Endothelial cell of umbilical vein (primary cell): ENCODE measurements at regions not wholly inside any gene's neighbourhood (a gene's known extent, or its start where the extent isn't known, plus 50 kb on each side); places are given as distances from the start of the nearest gene placed in this dataset.

Experiments used
- BruUV-seq: library from RNA; stranded (reverse); fragments of 400-500 nt; replicated peaks from 2 replicates; lab custom pipeline; 2021; lab: Mats Ljungman, UMichigan
- CTCF ChIA-PET: fragments of 300-600, 350-600 bp; sonication (Branson Sonifier 250); formaldehyde crosslinking; loops from one replicate; lab custom pipeline; 2021; ENCODE audit warnings: antibody characterized with exemption, inconsistent platforms; lab: Charles Lee
- POLR2A ChIA-PET: fragments of 300-600, 350-600 bp; sonication (Branson Sonifier 250); formaldehyde crosslinking; loops from one replicate; lab custom pipeline; 2021; ENCODE audit warnings: antibody characterized with exemption, inconsistent platforms; lab: Charles Lee
- DNase-seq: peaks from one replicate; pipeline ENCODE4 v3.0.0-alpha.2; 2011; ENCODE audit warnings: low read depth, low spot score
- FAIRE-seq: peaks from 2 replicates; lab custom pipeline; 2011; peaks lifted over from hg19 to GRCh38; lab: Jason Lieb, UNC
- H2AFZ ChIP-seq: 2 replicates; pipeline ENCODE4 v1.6.0; 2012; ENCODE audit warnings: low read depth, low read length, control low read depth, inconsistent platforms
- H3K27ac ChIP-seq: 2 replicates; pipeline ENCODE4 v1.5.1; 2011; ENCODE audit warnings: low read depth, mild to moderate bottlenecking, control low read depth, low read length, moderate library complexity; ENCODE audit not compliant: insufficient read depth
- H3K27me3 ChIP-seq, 2 experiments: 2 replicates each; pipeline versions ENCODE4 v1.6.0 to v1.6.1; 2011; ENCODE audit warnings: low read length in 2 of 2, mixed read lengths in 1 of 2; ENCODE audit not compliant: control insufficient read depth in 2 of 2, insufficient read depth in 2 of 2
- H3K36me3 ChIP-seq, 2 experiments: 2 replicates in 1 of 2; 3 replicates in 1 of 2; pipeline ENCODE4 v1.5.1; 2011; ENCODE audit warnings: low read length in 2 of 2, mild to moderate bottlenecking in 1 of 2, moderate library complexity in 1 of 2; ENCODE audit not compliant: control insufficient read depth in 2 of 2, insufficient read depth in 2 of 2; ENCODE audit errors: extremely low read depth in 1 of 2
- H3K4me1 ChIP-seq: 3 replicates; pipeline ENCODE4 v1.5.1; 2011; ENCODE audit warnings: mild to moderate bottlenecking, low read length; ENCODE audit not compliant: control insufficient read depth, insufficient read depth; ENCODE audit errors: extremely low read depth
- H3K4me2 ChIP-seq: 2 replicates; pipeline ENCODE4 v1.6.1; 2011; ENCODE audit warnings: low read length, control low read depth, mixed read lengths; ENCODE audit not compliant: insufficient read depth
- H3K4me3 ChIP-seq, 3 experiments: fragments of 200-600 bp in 1 of 3; sonication (generic), shearing (Covaris generic) in 1 of 3; replicated peaks in 1 of 3; 2 replicates each; pipeline ENCODE4 v1.5.1; 2011 to 2016; ENCODE audit warnings: control low read depth in 3 of 3, low read length in 3 of 3, mild to moderate bottlenecking in 2 of 3, inconsistent platforms in 1 of 3, low read depth in 1 of 3, moderate library complexity in 1 of 3; ENCODE audit not compliant: insufficient read depth in 1 of 3
- H3K79me2 ChIP-seq: 2 replicates; pipeline ENCODE4 v1.6.0; 2012; ENCODE audit warnings: low read length, inconsistent platforms; ENCODE audit not compliant: control insufficient read depth, insufficient read depth
- H3K9ac ChIP-seq: replicated peaks from 2 replicates; pipeline ENCODE3; 2011; ENCODE audit warnings: low read length, control low read depth; ENCODE audit not compliant: insufficient read depth; ENCODE audit errors: extremely low read depth
- H3K9me1 ChIP-seq: replicated peaks from 3 replicates; pipeline ENCODE4 v1.6.0; 2011; ENCODE audit warnings: mild to moderate bottlenecking, low read length; ENCODE audit not compliant: control insufficient read depth, insufficient read depth; ENCODE audit errors: extremely low read depth
- H3K9me3 ChIP-seq: replicated peaks from 2 replicates; pipeline ENCODE4 v1.5.1; 2012; ENCODE audit warnings: low read length, inconsistent platforms; ENCODE audit not compliant: control insufficient read depth, insufficient read depth
- H4K20me1 ChIP-seq: replicated peaks from 2 replicates; pipeline ENCODE3; 2011; ENCODE audit warnings: mild to moderate bottlenecking, low read length; ENCODE audit not compliant: control insufficient read depth, insufficient read depth; ENCODE audit errors: extremely low read depth
- EZH2 ChIP-seq: IDR thresholded peaks from 2 replicates; pipeline ENCODE4 v1.6.1; 2012; ENCODE audit warnings: borderline replicate concordance, low read depth, mild to moderate bottlenecking, moderate library complexity, low read length, inconsistent platforms; ENCODE audit not compliant: severe bottlenecking
- FOS ChIP-seq: IDR thresholded peaks from 2 replicates; pipeline ENCODE4 v1.6.1; 2011; ENCODE audit warnings: mild to moderate bottlenecking, low read length, moderate library complexity, borderline replicate concordance; ENCODE audit not compliant: insufficient read depth
- GATA2 ChIP-seq: IDR thresholded peaks from 2 replicates; pipeline ENCODE4 v1.7.0; 2011; ENCODE audit warnings: low read depth, mild to moderate bottlenecking, moderate library complexity, mixed read lengths, low read length; ENCODE audit not compliant: insufficient read length, insufficient read depth
- JUN ChIP-seq: IDR thresholded peaks from 2 replicates; pipeline ENCODE4 v1.6.1; 2011; ENCODE audit warnings: borderline replicate concordance, low read depth; ENCODE audit not compliant: insufficient read length, insufficient read depth
- MYC ChIP-seq: IDR thresholded peaks from one replicate; pipeline ENCODE4 v1.6.1; 2011; ENCODE audit warnings: mild to moderate bottlenecking, low read depth, low read length
- POLR2A ChIP-seq: IDR thresholded peaks from 2 replicates; pipeline ENCODE4 v1.6.1; 2012; ENCODE audit warnings: low read depth, mild to moderate bottlenecking, control low read depth, low read length
- POLR2AphosphoS5 ChIP-seq: IDR thresholded peaks from 2 replicates; pipeline ENCODE4 v1.6.1; 2012; ENCODE audit warnings: low read depth, mild to moderate bottlenecking, control low read depth, low read length, moderate library complexity; ENCODE audit not compliant: insufficient read depth
- dilution Hi-C: fragments of 300-500 bp; cut with MboI; formaldehyde crosslinking; loops from one replicate; pipeline ENCODE4 v1.15.0; 2019; ENCODE audit warnings: low sequenced_read_pairs; ENCODE audit not compliant: extremely low pct_ligation_motif_present
- intact Hi-C: fragments of 100-400 bp; cut with micrococcal nuclease; formaldehyde crosslinking; loops from one replicate; pipeline ENCODE4 v1.10.0; 2022
- TF ChIP-seq, protein P1 (sequence below), 2 donors: IDR thresholded peaks; 1 replicate in 1 of 2; 2 replicates in 1 of 2; pipeline ENCODE4 v1.5.1; 2011; ENCODE audit warnings: low read length in 2 of 2, mild to moderate bottlenecking in 2 of 2, moderate library complexity in 2 of 2, control low read depth in 1 of 2, inconsistent platforms in 1 of 2, low read depth in 1 of 2; ENCODE audit not compliant: insufficient read depth in 1 of 2; ENCODE audit errors: extremely low read depth in 1 of 2
- TF ChIP-seq, protein P2 (sequence below): IDR thresholded peaks from 2 replicates; pipeline ENCODE4 v1.6.1; 2011; ENCODE audit not compliant: insufficient read depth, insufficient read length

DNA sequence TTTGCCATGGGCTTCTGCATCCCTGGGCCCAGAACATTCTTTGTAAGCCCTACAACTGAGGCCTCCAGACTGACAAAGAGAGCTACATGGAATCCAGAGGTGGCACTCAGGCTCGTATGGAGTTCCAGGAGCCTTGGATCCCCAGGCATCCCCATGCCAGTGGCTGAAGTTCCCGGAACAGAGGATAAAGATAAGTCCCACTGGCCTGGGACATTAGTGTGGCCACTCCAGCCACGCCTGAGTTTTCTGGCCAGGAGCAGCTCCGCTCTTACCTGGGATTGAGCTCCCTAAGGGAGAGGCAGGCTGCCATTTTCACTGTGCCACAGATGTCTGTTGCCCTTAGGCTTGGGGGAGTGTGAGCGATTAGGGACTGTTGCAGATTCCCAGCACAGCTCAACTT lies 656.3 kb upstream of the FAM174A start:
- no peaks in the 10 kb centered on the region for H3K4me1 ChIP-seq
- ChIA-PET CTCF (no interaction called here), POLR2A (no interaction called here)
- FAIRE-seq = no peak
- no peaks in the 10 kb centered on the region for H4K20me1 ChIP-seq
- intact Hi-C loops = no loop called here
- no peaks in the 10 kb centered on the region for H3K9me1 ChIP-seq
- H3K9me3 ChIP-seq = no peaks in the 10 kb centered on the region
- H3K36me3 ChIP-seq = no peaks in the 10 kb centered on the region
- H3K4me2 ChIP-seq = no peak overlapping the region
- dilution Hi-C loops = no loop called here
- H3K9ac ChIP-seq = no peak overlapping the region
- no peak overlapping the region for H3K4me3 ChIP-seq
- no peaks in the 10 kb centered on the region for H3K27me3 ChIP-seq
- no peak overlapping the region for H2AFZ ChIP-seq
- no peaks in the 10 kb centered on the region for H3K79me2 ChIP-seq
- no peak overlapping the region for H3K27ac ChIP-seq
- BruUV-seq = no TSS peak
- no peak for TF ChIP-seq EZH2
- no peak for TF ChIP-seq JUN
- TF ChIP-seq POLR2AphosphoS5 = no peak
- DNase-seq = no peak

DNA sequence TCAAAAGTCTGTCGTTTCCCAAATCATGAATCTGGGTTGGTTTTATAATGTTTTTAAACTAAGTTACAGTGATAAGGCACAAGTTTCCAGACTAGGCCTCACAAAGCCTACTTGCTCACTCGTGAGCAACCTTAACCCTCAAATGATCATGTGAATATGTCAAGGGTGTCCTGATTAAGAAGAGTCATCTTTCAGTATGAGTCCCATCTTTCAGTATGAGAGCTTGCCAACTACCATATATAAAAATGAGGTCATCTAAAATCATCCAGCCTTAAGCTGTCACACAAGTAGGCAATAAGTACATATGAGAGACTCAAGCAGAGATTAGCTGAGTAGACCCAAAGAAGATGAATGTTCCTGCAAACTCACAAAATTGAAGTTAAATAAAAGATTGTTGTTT lies 668.4 kb upstream of the FAM174A start:
- no peaks in the 10 kb centered on the region for H4K20me1 ChIP-seq
- no peak overlapping the region for H3K9ac ChIP-seq
- H3K4me3 ChIP-seq = no peak overlapping the region
- no TSS peak for BruUV-seq
- no peaks in the 10 kb centered on the region for H3K36me3 ChIP-seq
- no peaks in the 10 kb centered on the region for H3K4me1 ChIP-seq
- CTCF ChIA-PET = no interaction called here
- no peaks in the 10 kb centered on the region for H3K79me2 ChIP-seq
- H3K9me1 ChIP-seq = no peaks in the 10 kb centered on the region
- TF ChIP-seq FOS (no peak), POLR2AphosphoS5 (no peak), JUN (no peak), POLR2A (no peak), GATA2 (no peak), EZH2 (no peak), MYC (no peak)
- TF ChIP-seq, protein P1, sequence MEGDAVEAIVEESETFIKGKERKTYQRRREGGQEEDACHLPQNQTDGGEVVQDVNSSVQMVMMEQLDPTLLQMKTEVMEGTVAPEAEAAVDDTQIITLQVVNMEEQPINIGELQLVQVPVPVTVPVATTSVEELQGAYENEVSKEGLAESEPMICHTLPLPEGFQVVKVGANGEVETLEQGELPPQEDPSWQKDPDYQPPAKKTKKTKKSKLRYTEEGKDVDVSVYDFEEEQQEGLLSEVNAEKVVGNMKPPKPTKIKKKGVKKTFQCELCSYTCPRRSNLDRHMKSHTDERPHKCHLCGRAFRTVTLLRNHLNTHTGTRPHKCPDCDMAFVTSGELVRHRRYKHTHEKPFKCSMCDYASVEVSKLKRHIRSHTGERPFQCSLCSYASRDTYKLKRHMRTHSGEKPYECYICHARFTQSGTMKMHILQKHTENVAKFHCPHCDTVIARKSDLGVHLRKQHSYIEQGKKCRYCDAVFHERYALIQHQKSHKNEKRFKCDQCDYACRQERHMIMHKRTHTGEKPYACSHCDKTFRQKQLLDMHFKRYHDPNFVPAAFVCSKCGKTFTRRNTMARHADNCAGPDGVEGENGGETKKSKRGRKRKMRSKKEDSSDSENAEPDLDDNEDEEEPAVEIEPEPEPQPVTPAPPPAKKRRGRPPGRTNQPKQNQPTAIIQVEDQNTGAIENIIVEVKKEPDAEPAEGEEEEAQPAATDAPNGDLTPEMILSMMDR (IDR thresholded peaks at IDR 0.05; ENCODE audit: extremely low read depth in 1 of 2, insufficient read depth in 1 of 2, low read depth in 1 of 2, low read length in 2 of 2) = no peak
- TF ChIP-seq, protein P2, sequence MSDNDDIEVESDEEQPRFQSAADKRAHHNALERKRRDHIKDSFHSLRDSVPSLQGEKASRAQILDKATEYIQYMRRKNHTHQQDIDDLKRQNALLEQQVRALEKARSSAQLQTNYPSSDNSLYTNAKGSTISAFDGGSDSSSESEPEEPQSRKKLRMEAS = no peak
- intact Hi-C loops (no loop called here), dilution Hi-C loops (no loop called here)
- no peak overlapping the region for H3K4me2 ChIP-seq
- DNase-seq (no peak), FAIRE-seq (no peak)
- H3K27ac ChIP-seq = no peak overlapping the region
- POLR2A ChIA-PET = no interaction called here
- no peaks in the 10 kb centered on the region for H3K27me3 ChIP-seq
- no peak overlapping the region for H2AFZ ChIP-seq
- no peaks in the 10 kb centered on the region for H3K9me3 ChIP-seq
